Cardiac muscle cell (in vitro differentiated cells and primary cell): ENCODE measurements at regions not wholly inside any gene's neighbourhood (a gene's known extent, or its start where the extent isn't known, plus 50 kb on each side); places are given as distances from the start of the nearest gene placed in this dataset.
"Not testable (repeated sequence)": the region's sequence is repeated elsewhere in the genome, so short reads cannot be mapped to it uniquely, and the experiment has no call there.

Source experiments
- DNase-seq, 2 donors: peaks; one replicate each; pipeline versions ENCODE4 v3.0.0 to v3.0.0-alpha.2; 2010 to 2017; ENCODE audit warnings: low read depth in 1 of 2, low spot score in 1 of 2
- H3K27ac ChIP-seq: fragments of 200-600 bp; sonication (generic); 2 replicates; pipeline ENCODE4 v1.5.1; 2016
- H3K27me3 ChIP-seq: fragments of 200-600 bp; sonication (generic); 2 replicates; pipeline ENCODE4 v1.6.0; 2016; ENCODE audit warnings: control low read depth
- H3K36me3 ChIP-seq: fragments of 200-600 bp; sonication (generic); 2 replicates; pipeline ENCODE4 v1.5.1; 2016; ENCODE audit warnings: control low read depth
- H3K4me1 ChIP-seq: fragments of 200-600 bp; sonication (generic); 2 replicates; pipeline ENCODE4 v1.8.1; 2017; ENCODE audit warnings: low read depth, mild to moderate bottlenecking, mixed run types
- H3K4me3 ChIP-seq: fragments of 200-600 bp; sonication (generic); 2 replicates; pipeline ENCODE4 v1.5.1; 2016; ENCODE audit warnings: mild to moderate bottlenecking
- H3K9me3 ChIP-seq: fragments of 200-600 bp; sonication (generic); 2 replicates; pipeline ENCODE4 v1.5.1; 2017; ENCODE audit warnings: low read depth, mild to moderate bottlenecking, control low read depth
- TF ChIP-seq, protein P1 (sequence below): IDR thresholded peaks from 2 replicates; pipeline ENCODE4 v1.5.1; 2012; ENCODE audit warnings: low read depth, mild to moderate bottlenecking, low read length

DNA sequence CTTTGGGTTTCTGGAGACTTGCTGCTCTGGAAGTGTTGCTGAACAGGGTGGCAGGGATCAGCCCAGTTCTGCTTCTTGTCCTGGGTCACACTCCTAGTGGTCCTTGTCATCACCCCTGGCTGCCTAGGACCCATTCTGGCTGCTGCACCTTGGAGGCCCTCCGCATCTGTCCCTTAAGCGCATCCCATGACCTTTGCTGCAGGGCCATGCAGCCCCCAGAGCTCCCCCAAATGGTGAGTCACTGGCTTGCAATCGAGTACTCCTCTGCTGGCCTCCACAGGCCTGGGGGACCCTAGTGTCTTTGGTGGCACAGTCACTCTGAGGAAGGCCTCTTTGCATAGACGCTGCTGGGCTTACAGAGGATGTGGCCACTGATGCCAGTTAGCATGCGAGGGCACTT, 188.5 kb downstream of the ASB1 start:
- H3K9me3 ChIP-seq: no peaks in the 10 kb centered on the region
- DNase-seq: no peak
- TF ChIP-seq, protein P1, sequence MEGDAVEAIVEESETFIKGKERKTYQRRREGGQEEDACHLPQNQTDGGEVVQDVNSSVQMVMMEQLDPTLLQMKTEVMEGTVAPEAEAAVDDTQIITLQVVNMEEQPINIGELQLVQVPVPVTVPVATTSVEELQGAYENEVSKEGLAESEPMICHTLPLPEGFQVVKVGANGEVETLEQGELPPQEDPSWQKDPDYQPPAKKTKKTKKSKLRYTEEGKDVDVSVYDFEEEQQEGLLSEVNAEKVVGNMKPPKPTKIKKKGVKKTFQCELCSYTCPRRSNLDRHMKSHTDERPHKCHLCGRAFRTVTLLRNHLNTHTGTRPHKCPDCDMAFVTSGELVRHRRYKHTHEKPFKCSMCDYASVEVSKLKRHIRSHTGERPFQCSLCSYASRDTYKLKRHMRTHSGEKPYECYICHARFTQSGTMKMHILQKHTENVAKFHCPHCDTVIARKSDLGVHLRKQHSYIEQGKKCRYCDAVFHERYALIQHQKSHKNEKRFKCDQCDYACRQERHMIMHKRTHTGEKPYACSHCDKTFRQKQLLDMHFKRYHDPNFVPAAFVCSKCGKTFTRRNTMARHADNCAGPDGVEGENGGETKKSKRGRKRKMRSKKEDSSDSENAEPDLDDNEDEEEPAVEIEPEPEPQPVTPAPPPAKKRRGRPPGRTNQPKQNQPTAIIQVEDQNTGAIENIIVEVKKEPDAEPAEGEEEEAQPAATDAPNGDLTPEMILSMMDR: no peak
- H3K36me3 ChIP-seq: no peaks in the 10 kb centered on the region
- H3K4me3 ChIP-seq: no peak overlapping the region
- no peaks in the 10 kb centered on the region for H3K27me3 ChIP-seq
- H3K27ac ChIP-seq: no peak overlapping the region
- no peaks in the 10 kb centered on the region for H3K4me1 ChIP-seq

DNA sequence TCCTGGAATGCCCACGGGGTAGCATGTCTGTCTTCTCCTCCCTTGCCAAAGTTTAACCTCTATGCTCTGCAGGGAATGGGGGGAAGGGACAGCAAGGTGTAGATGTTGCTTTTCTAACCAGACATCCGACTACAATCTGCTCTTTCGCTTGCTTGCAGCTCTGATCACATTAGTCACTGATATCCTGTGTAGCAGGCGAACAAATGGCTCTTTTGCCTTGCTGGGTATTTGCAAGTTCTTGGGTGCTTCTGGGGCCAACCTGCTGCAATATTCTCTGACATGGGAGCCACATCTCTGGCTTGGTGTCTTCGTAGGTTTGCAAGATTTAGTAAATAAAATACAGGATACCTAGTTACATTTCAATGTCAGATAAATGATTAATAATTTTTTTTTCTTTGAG, 190.0 kb downstream of the ASB1 start:
- no peaks in the 10 kb centered on the region for H3K27me3 ChIP-seq
- no peak for DNase-seq
- TF ChIP-seq, protein P1: no peak

GRCh38 chr2:238618494-238619283, 192.0 kb downstream of the ASB1 start:
- H3K9me3 ChIP-seq, H3K4me3 ChIP-seq, H3K36me3 ChIP-seq, H3K27ac ChIP-seq, H3K27me3 ChIP-seq, H3K4me1 ChIP-seq: not testable (repeated sequence)
- TF ChIP-seq, protein P1: peak; percentile 21
- peak in 1 of 2 donors; percentile 59 for DNase-seq

More for the DNA sequence above, 190.0 kb downstream of the ASB1 start:
- H3K9me3 ChIP-seq: peaks cover 3% of the 10 kb centered on the region
- no peak overlapping the region for H3K27ac ChIP-seq
- H3K4me3 ChIP-seq: no peak overlapping the region
- H3K4me1 ChIP-seq: no peaks in the 10 kb centered on the region
- no peaks in the 10 kb centered on the region for H3K36me3 ChIP-seq

GRCh38 chr2:238627899-238628298, 201.2 kb downstream of the ASB1 start:
- no peak for DNase-seq
- Histone ChIP-seq H3K9me3 (no peaks in the 10 kb centered on the region), H3K4me3 (no peak overlapping the region), H3K4me1 (no peaks in the 10 kb centered on the region), H3K36me3 (no peaks in the 10 kb centered on the region), H3K27me3 (no peaks in the 10 kb centered on the region), H3K27ac (no peak overlapping the region)
- TF ChIP-seq, protein P1: no peak

DNA sequence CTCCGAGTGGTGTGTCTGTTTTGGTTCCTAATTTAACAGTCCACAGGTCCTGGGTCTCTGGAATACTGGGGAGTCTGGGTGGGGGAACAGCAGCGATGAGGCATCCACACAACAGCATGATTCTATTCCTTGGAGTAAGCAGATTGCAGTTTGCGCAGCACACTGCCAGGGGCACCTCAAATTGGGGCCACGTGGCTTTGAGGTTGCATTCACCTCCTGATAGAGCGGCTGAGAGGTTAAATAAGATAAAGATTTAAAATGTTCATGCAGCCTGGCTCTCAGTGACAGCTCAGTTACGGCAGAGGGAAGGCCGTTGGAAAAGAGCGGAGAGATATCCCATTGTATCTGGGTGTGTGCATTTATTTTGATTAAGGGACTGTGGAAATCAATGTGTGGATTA, 202.3 kb downstream of the ASB1 start:
- no peaks in the 10 kb centered on the region for H3K27me3 ChIP-seq
- no peak for DNase-seq
- no peak overlapping the region for H3K27ac ChIP-seq
- no peaks in the 10 kb centered on the region for H3K9me3 ChIP-seq
- no peak overlapping the region for H3K4me3 ChIP-seq
- H3K36me3 ChIP-seq: no peaks in the 10 kb centered on the region
- H3K4me1 ChIP-seq: no peaks in the 10 kb centered on the region
- TF ChIP-seq, protein P1: no peak
